Transverse colon (tissue), 4 donors: ENCODE measurements at regions not wholly inside any gene's neighbourhood (a gene's known extent, or its start where the extent isn't known, plus 50 kb on each side); places are given as distances from the start of the nearest gene placed in this dataset.

Source experiments
- DNase-seq: peaks from one replicate; pipeline ENCODE4 v3.0.0-alpha.2; 2019
- H3K27ac ChIP-seq, 4 donors: fragments of 200-600 bp; sonication (generic); 2 replicates each; pipeline ENCODE4 v1.5.1; 2016 to 2018; ENCODE audit warnings: inconsistent platforms in 4 of 4
- H3K27me3 ChIP-seq: fragments of 200-600 bp; sonication (generic); 2 replicates; pipeline ENCODE4 v1.5.1; 2017; ENCODE audit warnings: inconsistent platforms
- H3K36me3 ChIP-seq, 4 donors: fragments of 200-600 bp; sonication (generic); 2 replicates each; pipeline ENCODE4 v1.5.1; 2017 to 2019; ENCODE audit warnings: inconsistent platforms in 4 of 4
- H3K4me1 ChIP-seq, 4 donors: fragments of 200-600 bp; sonication (generic); 2 replicates each; pipeline ENCODE4 v1.5.1; 2017 to 2020; ENCODE audit warnings: inconsistent platforms in 4 of 4
- H3K4me3 ChIP-seq, 4 donors: fragments of 200-600 bp; sonication (generic); 1 replicate in 1 of 4; 2 replicates in 3 of 4; pipeline versions ENCODE4 v1.5.1 to v1.6.1; 2017 to 2019; ENCODE audit warnings: inconsistent platforms in 4 of 4
- H3K9me3 ChIP-seq, 2 donors: fragments of 200-600 bp; sonication (generic); 2 replicates each; pipeline ENCODE4 v1.5.1; 2017 to 2019; ENCODE audit warnings: inconsistent platforms in 2 of 2
- EP300 ChIP-seq: sonication (generic); formaldehyde crosslinking; IDR thresholded peaks from one replicate; pipeline ENCODE4 v1.6.1; 2017; ENCODE audit warnings: antibody characterized with exemption, low read depth
- POLR2A ChIP-seq: fragments of 450-650 bp; IDR thresholded peaks from one replicate; pipeline ENCODE4 v1.6.1; 2016; ENCODE audit warnings: antibody characterized with exemption, mild to moderate bottlenecking, moderate library complexity
- POLR2AphosphoS5 ChIP-seq, 3 donors: sonication (generic); formaldehyde crosslinking; IDR thresholded peaks; one replicate each; pipeline ENCODE4 v1.6.1; 2016; ENCODE audit warnings: antibody characterized with exemption in 3 of 3
- WGBS, 2 donors: methylation state at CpG; one replicate each; pipeline ENCODE4 v1.1.5; 2018; ENCODE audit warnings: low coverage in 1 of 2; 5-methylcytosine and 5-hydroxymethylcytosine counted together
- in situ Hi-C, 4 donors: fragments of 200-750 bp; cut with MboI; loops; one replicate each; pipeline versions ENCODE4 v1.15.0 to v1.15.1; 2017; ENCODE audit warnings: low sequenced_read_pairs in 3 of 4, low pct_ligation_motif_present in 1 of 4, low pct_unique_long_range_greater_than_20kb in 1 of 4
- intact Hi-C: fragments of 100-400 bp; cut with DNase I; formaldehyde crosslinking; loops from one replicate; pipeline ENCODE4 v1.15.1; 2023; ENCODE audit warnings: low total_unique reads
- TF ChIP-seq, protein P1 (sequence below), 5 experiments: fragments of 200-600 bp in 3 of 5; fragments of 450-650 bp in 2 of 5; sonication (generic) in 3 of 5; IDR thresholded peaks; 1 replicate in 2 of 5; 2 replicates in 3 of 5; pipeline ENCODE4 v1.5.1; 2016 to 2017; ENCODE audit warnings: antibody characterized with exemption in 5 of 5, inconsistent platforms in 3 of 5, mild to moderate bottlenecking in 2 of 5, moderate library complexity in 1 of 5

GRCh38 chr15:91630090-91630489 lies 223.4 kb upstream of the SLCO3A1 start:
- WGBS, 2 donors: 53 to 81% methylated on average over 3 to 6 of the region's 6 CpGs
- intact Hi-C loops (no loop called here), in situ Hi-C loops (no loop called here)
- H3K36me3 ChIP-seq: no peaks in the 10 kb centered on the region
- no peak overlapping the region for H3K4me3 ChIP-seq
- H3K27me3 ChIP-seq: no peaks in the 10 kb centered on the region
- DNase-seq: no peak
- H3K4me1 ChIP-seq: no peaks in the 10 kb centered on the region
- H3K9me3 ChIP-seq: no peaks in the 10 kb centered on the region
- no peak for TF ChIP-seq EP300
- TF ChIP-seq, protein P1, sequence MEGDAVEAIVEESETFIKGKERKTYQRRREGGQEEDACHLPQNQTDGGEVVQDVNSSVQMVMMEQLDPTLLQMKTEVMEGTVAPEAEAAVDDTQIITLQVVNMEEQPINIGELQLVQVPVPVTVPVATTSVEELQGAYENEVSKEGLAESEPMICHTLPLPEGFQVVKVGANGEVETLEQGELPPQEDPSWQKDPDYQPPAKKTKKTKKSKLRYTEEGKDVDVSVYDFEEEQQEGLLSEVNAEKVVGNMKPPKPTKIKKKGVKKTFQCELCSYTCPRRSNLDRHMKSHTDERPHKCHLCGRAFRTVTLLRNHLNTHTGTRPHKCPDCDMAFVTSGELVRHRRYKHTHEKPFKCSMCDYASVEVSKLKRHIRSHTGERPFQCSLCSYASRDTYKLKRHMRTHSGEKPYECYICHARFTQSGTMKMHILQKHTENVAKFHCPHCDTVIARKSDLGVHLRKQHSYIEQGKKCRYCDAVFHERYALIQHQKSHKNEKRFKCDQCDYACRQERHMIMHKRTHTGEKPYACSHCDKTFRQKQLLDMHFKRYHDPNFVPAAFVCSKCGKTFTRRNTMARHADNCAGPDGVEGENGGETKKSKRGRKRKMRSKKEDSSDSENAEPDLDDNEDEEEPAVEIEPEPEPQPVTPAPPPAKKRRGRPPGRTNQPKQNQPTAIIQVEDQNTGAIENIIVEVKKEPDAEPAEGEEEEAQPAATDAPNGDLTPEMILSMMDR (IDR thresholded peaks at IDR 0.05): no peak
- TF ChIP-seq POLR2A: no peak
- no peak for TF ChIP-seq POLR2AphosphoS5 (IDR thresholded peaks at IDR 0.05)
- no peak overlapping the region for H3K27ac ChIP-seq

DNA sequence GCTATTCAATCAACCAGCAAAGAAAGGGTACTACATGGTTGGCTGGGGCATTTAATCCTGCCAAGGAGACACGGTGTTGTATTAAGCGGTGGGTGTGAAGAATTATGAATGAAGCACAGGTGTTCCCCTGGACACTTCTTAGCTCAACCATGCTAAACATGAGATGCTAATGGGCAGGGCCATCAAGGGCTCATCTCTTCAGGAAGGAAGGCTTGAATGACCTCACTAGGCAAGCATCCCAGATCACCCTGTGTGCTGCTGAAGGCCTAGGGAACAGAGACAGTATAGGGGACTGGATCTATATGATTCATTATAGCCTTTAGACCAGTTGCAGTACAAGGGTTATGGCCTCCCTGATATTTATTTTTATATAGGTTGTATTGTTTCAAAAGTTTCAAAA lies 221.3 kb upstream of the SLCO3A1 start:
- Histone ChIP-seq H3K9me3 (no peaks in the 10 kb centered on the region), H3K36me3 (no peaks in the 10 kb centered on the region), H3K4me3 (no peak overlapping the region), H3K27me3 (no peaks in the 10 kb centered on the region), H3K4me1 (no peaks in the 10 kb centered on the region), H3K27ac (no peak overlapping the region)
- WGBS, 2 donors: 92 to 100% methylated on average over 1 to 2 of the region's 2 CpGs
- DNase-seq: no peak
- intact Hi-C loops (no loop called here), in situ Hi-C loops (no loop called here)
- TF ChIP-seq EP300 (no peak), POLR2AphosphoS5 (IDR thresholded peaks at IDR 0.05) (no peak), POLR2A (no peak)
- TF ChIP-seq, protein P1 (IDR thresholded peaks at IDR 0.05): no peak

- DNase-seq: no peak
- 84% methylated on average over 9 of the region's 9 CpGs; no CpG with 5 or more reads in 1 of the 2 donors for WGBS, 2 donors
- no peak overlapping the region for H3K4me3 ChIP-seq
- intact Hi-C loops (no loop called here), in situ Hi-C loops (no loop called here)
- H3K4me1 ChIP-seq: no peaks in the 10 kb centered on the region
- no peaks in the 10 kb centered on the region for H3K27me3 ChIP-seq
- no peak overlapping the region for H3K27ac ChIP-seq
- no peaks in the 10 kb centered on the region for H3K9me3 ChIP-seq
- TF ChIP-seq EP300 (no peak), POLR2A (no peak), POLR2AphosphoS5 (IDR thresholded peaks at IDR 0.05) (no peak)
- TF ChIP-seq, protein P1 (IDR thresholded peaks at IDR 0.05): no peak
- H3K36me3 ChIP-seq: no peaks in the 10 kb centered on the region
Measured at GRCh38 chr15:91632981-91633380, 220.5 kb upstream of the SLCO3A1 start.

DNA sequence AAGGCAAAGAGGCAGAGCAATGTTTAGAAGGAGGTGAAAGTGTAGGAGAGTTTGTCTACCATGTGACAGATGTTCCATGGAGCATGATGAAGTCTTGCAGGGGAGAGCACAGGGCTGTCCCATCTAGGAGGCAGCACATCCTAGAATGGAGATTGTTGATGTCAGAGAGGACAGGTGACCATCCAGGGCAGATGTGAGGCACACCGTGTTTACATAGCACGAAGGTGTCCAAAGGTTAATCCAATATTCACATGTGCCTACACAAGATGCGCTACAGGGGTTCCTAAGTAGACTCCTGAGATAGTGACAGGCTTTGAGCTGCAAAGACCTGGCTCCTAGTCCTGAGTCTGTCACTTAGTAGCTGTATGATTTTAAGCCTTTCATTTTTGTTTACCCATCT lies 219.3 kb upstream of the SLCO3A1 start:
- Histone ChIP-seq H3K9me3 (no peaks in the 10 kb centered on the region), H3K27ac (no peak overlapping the region), H3K27me3 (no peaks in the 10 kb centered on the region), H3K36me3 (no peaks in the 10 kb centered on the region), H3K4me1 (no peaks in the 10 kb centered on the region), H3K4me3 (no peak overlapping the region)
- 28 to 80% methylated on average over 1 to 3 of the region's 3 CpGs for WGBS, 2 donors
- in situ Hi-C loops: no loop called here
- no peak for DNase-seq
- intact Hi-C loops: no loop called here
- TF ChIP-seq POLR2AphosphoS5 (IDR thresholded peaks at IDR 0.05) (no peak), EP300 (no peak), POLR2A (no peak)
- TF ChIP-seq, protein P1 (IDR thresholded peaks at IDR 0.05): no peak
